ENCODE measurements at regions not wholly inside any gene's neighbourhood (a gene's known extent, or its start where the extent isn't known, plus 50 kb on each side); places are given as distances from the start of the nearest gene placed in this dataset.

GRCh38 chr7:114793155-114793845, 128.6 kb upstream of the MDFIC start:
- TF ChIP-seq CTCF (conservative IDR thresholded peaks at IDR 0.05; ENCODE audit: low read length) (no peak), EZH2phosphoT487 (IDR thresholded peaks at IDR 0.05; ENCODE audit: borderline replicate concordance) (no peak)

All from Loucy (cell line).